Right renal pelvis (tissue), 4 donors: ENCODE measurements at regions not wholly inside any gene's neighbourhood (a gene's known extent, or its start where the extent isn't known, plus 50 kb on each side); places are given as distances from the start of the nearest gene placed in this dataset.
A peak's percentile ranks its signal among the peaks of the same experiment; 100 is the strongest.

ENCODE experiments used
- DNase-seq, 4 donors: peaks; one replicate each; pipeline ENCODE4 v3.0.0-alpha.2; 2013; ENCODE audit warnings: low read depth in 4 of 4, low spot score in 3 of 4, missing footprints in 1 of 4

DNA sequence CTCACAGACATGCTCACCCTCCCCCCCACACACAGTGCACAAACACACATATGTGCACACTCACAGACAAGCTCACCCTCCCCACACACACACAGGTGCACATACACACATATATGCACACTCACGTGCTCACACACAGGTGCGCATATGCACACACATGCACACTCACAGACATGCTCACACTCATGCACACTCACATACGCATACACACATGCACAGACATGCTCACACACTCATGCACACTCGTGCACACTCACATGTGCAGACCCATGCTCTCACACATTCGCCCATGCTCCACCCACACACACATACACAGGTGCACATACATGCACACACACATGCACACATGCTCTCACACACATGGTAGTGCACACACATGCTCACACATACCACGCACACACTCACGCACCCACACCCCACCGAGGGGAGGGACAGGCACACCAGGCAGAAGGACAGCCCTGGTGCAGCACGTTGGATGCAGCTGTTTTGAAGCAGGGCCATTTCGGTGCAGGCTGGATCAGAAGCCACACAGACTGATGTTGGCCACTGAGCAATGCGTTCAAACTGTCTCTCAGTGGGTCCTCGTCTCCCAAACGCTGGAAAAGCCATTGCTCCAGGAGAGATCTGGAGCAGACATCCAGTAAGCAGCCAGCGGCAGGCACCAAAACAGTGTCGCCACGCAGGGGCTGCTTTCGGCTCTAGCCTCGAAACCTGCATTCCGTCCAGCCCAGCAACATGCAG, 86.2 kb upstream of the ZNF469 start:
- no peak for DNase-seq

- no peak for DNase-seq
Measured at GRCh38 chr16:88297178-88297720, 85.5 kb upstream of the ZNF469 start.

DNA sequence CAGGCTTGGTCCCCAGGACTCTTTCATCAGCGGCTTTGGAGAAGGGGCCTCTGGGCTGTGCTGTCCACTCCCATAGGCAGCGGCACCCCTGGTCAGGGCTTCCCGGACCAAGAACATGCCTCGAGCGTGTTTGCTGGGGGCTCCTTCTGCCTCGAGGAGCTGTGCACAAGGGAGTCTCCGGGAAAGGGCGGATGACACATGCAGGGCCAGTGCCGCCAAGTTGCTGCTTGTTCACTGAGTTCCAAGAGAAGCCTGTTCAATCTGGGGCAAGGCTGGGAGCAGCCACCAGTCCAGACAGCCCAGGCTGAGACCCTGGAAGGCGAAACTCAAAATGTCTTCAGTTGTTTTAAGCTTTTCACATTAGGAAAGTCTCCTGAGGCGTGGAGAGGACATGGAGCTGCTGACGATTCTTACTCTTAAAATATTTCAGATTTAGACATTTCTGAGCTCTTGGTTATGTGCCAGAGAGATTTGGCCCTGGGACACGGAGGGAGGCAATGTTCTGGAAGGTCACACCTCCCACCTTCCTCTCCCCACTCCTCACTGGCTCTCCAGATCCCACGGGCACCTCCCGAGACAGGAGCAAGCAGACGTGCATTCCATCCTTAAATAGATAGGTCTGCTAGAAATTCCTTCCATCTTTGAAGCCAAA, 84.5 kb upstream of the ZNF469 start:
- no peak for DNase-seq

DNA sequence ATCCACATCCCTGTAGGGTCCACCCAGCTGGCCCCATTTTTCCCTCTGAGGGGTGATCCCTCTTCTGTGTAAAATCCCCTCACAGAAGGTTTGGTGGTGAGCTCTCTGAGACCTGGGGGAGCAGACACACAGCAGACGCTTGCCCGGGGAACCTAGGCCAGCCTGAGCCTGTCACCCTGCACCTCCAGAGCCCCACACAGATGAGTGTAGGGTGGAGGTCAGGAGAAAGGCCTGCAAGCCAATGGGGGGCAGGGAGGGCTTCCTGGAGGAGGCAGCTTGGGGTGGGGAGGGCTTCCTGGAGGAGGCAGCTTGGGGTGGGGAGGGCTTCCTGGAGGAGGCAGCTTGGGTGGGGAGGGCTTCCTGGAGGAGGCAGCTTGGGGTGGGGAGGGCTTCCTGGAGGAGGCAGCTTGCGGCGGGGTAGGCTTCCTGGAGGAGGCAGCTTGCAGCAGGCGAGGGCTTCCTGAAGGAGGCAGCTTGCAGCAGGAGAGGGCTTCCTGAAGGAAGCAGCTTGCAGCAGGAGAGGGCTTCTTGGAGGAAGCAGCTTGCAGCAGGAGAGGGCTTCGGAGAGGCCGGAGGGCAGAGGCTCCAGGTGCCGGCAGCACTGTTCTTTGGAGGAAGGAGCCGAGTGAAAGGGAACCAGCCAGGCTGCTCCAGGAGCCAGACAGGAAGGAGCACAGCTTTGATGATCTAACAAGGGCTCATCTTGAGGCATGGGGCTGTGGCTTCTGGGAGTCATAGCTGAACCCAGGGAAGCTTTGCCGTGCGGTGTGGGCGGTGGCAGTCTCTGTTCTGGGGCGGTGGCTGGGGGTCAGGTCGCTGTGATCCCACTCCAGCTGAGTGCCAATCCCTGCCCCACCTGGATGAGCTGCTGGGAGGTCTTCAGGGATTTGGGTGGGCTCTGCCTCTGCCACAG, 83.7 kb upstream of the ZNF469 start:
- no peak for DNase-seq

GRCh38 chr16:88299751-88300462, 82.9 kb upstream of the ZNF469 start:
- no peak for DNase-seq

GRCh38 chr16:88300463-88300835, 82.3 kb upstream of the ZNF469 start:
- no peak for DNase-seq

DNA sequence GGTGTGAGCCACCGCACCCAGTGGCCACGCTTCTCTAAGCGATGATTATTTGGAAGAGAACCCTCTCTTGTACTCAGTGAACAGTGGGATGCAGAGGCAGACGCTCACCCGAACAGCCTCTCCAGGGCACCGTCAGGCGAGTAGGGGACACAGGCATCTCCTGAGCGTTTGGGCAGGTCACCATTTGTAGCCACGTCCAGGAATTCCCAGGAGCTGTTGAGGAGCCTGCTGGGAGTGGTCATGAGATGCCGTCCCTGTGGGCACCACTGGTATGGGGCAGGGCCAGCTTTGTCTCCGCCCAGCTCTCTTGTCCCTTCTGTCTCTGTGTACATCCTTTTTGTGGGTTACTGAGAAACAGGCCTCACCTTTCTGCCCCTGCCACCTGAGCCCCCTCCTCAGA, 81.3 kb upstream of the ZNF469 start:
- no peak for DNase-seq

DNA sequence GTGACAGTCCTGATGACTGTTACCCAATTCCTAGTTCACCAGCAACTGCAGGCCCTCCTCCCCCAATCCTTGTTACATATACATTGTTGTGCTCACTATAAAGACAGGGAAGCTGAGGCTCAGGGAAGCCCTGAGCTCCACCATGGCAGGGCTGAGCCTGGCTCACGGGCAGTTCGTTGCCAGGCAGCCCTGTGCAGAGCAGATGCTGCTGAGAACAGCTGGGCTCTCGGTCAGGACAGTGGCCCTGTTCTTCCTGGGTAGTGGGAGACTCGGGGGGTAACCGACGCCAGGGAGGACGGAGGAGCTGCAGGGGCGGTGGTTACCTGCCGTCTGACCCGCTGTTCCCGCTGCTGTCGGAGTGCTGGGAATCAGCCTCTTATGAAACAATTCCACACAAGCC, 80.9 kb upstream of the ZNF469 start:
- no peak for DNase-seq

- DNase-seq: no peak
Measured at GRCh38 chr16:88302666-88303065, 80.1 kb upstream of the ZNF469 start.

- no peak for DNase-seq
Measured at GRCh38 chr16:88303405-88303804, 79.4 kb upstream of the ZNF469 start.

GRCh38 chr16:88303890-88304819, 78.6 kb upstream of the ZNF469 start:
- peak in 1 of 4 donors; percentile 25 for DNase-seq

GRCh38 chr16:88305176-88305575, 77.6 kb upstream of the ZNF469 start:
- no peak for DNase-seq

DNA sequence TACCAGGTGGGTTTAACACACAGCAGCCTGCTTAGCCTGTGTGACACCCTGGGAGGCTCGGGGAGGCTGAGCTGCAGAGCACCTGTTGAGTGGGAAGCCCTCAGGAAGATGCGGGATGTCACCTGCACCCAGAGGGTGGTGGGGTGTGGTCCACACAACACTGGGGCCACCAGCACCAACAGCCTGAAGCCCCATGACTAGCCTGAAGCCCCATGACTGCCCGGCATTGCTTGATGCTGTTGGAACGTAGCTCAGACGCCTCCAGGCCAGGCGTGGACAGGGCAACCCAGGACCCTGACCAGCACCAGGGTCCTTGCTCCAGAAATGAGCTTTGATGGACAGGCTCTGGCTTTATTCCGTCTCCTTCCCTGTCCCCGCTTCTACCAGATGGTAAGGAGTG, 76.3 kb upstream of the ZNF469 start:
- DNase-seq: no peak

GRCh38 chr16:88306860-88307545, 75.8 kb upstream of the ZNF469 start:
- no peak for DNase-seq

DNA sequence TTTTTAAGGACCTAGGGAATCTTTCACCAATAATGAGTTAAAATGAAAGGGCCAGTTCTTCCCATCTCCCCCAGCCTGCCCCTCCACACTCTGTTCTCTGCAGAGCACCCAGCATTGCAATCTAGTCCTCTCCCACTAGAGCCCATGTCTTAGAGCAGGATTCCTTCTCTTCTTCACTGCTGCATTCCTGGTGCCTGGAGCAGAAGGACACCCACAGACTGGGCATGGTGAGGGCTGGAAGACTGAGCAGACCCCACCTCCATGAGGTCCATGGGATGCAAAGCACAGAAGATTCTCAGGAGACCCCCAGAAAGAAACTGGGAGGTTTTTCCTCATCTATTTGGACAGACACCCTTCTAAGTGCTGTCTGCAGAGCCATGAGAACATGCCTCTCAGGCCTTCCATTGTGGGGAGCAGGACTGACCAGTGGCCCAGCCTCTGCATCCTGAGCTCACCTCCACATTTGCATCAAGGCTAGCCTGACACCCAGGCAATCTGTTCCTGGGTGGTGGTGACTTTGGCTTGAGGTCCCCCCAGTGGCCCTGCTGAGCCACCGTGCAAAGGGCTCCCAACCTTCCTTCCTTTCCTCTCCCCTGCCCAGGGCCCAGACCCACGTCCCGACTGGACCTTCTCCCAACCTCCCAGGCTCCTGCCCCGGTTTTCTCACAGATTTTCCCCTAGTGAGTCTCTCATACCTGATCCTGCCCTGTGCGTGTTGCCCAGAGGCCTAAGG, 74.2 kb upstream of the ZNF469 start:
- DNase-seq: no peak

GRCh38 chr16:88309174-88309907, 73.4 kb upstream of the ZNF469 start:
- no peak for DNase-seq

DNA sequence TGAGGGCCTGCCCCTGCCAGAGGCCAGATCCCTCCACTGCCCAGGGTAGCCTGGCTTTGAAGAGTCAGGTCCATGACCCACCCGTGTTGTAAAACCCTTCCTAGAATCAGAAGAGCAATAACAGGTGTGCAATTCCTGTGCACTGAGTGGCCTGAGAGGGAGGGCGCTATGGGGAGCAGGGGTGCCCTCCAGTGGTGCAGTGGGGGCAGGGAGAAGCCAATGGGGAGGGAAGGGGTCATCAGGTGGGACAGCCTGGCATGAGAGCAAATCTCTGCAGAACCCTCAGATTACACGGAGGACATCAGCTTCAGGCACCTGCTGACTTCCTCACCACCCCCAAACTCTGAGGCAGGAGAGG, 72.9 kb upstream of the ZNF469 start:
- DNase-seq: no peak
